ENCODE measurements at regions not wholly inside any gene's neighbourhood (a gene's known extent, or its start where the extent isn't known, plus 50 kb on each side); places are given as distances from the start of the nearest gene placed in this dataset.

- TF ChIP-seq POLR2AphosphoS5 (IDR thresholded peaks at IDR 0.05) (no peak), EP300 (IDR thresholded peaks at IDR 0.05) (no peak), CTCF (IDR thresholded peaks at IDR 0.05) (no peak)
- no peak for DNase-seq
- no peaks in the 10 kb centered on the region for H3K9me3 ChIP-seq
- 30 to 31% methylated on average over 2 of the region's 2 CpGs for WGBS, 2 donors
- no peak for ATAC-seq (ENCODE audit: low FRiP score in 2 of 2)
- H3K36me3 ChIP-seq: no peaks in the 10 kb centered on the region
- no peak overlapping the region for H3K4me3 ChIP-seq
- no peaks in the 10 kb centered on the region for H3K4me1 ChIP-seq
- no peaks in the 10 kb centered on the region for H3K27me3 ChIP-seq
- H3K27ac ChIP-seq: no peak overlapping the region
These were observed 50.7 kb upstream of the KLF7 start for GRCh38 chr2:207216457-207216856.

- H3K4me1 ChIP-seq: no peaks in the 10 kb centered on the region
- no peaks in the 10 kb centered on the region for H3K36me3 ChIP-seq
- TF ChIP-seq POLR2A (IDR thresholded peaks at IDR 0.05) (no peak), POLR2AphosphoS5 (IDR thresholded peaks at IDR 0.05) (no peak), CTCF (IDR thresholded peaks at IDR 0.05) (no peak), EP300 (IDR thresholded peaks at IDR 0.05) (no peak)
- H3K4me3 ChIP-seq: no peak overlapping the region
- H3K27me3 ChIP-seq: no peaks in the 10 kb centered on the region
- 76 to 90% methylated on average over 2 of the region's 2 CpGs for WGBS, 2 donors
- no peak overlapping the region for H3K27ac ChIP-seq
- no peaks in the 10 kb centered on the region for H3K9me3 ChIP-seq
- DNase-seq (no peak), ATAC-seq (ENCODE audit: low FRiP score in 2 of 2) (no peak)
These were observed 51.7 kb upstream of the KLF7 start for GRCh38 chr2:207217442-207217841.

GRCh38 chr2:207219081-207219630 is 53.4 kb upstream of the KLF7 start:
- TF ChIP-seq POLR2A (IDR thresholded peaks at IDR 0.05) (no peak), POLR2AphosphoS5 (IDR thresholded peaks at IDR 0.05) (no peak), CTCF (IDR thresholded peaks at IDR 0.05) (no peak), EP300 (IDR thresholded peaks at IDR 0.05) (no peak)
- no peak overlapping the region for H3K27ac ChIP-seq
- DNase-seq (no peak), ATAC-seq (ENCODE audit: low FRiP score in 2 of 2) (no peak)
- H3K27me3 ChIP-seq: no peaks in the 10 kb centered on the region
- WGBS, 2 donors: 72 to 77% methylated on average over 4 of the region's 4 CpGs
- peaks cover 0 to under 1% (median 0%) of the 10 kb centered on the region in 4 donors for H3K4me1 ChIP-seq
- H3K9me3 ChIP-seq: no peaks in the 10 kb centered on the region
- no peak overlapping the region for H3K4me3 ChIP-seq
- H3K36me3 ChIP-seq: no peaks in the 10 kb centered on the region

GRCh38 chr2:207219676-207220501 is 54.1 kb upstream of the KLF7 start:
- no peak for DNase-seq
- no peaks in the 10 kb centered on the region for H3K27me3 ChIP-seq
- no peak overlapping the region for H3K27ac ChIP-seq
- 81 to 82% methylated on average over 10 of the region's 10 CpGs for WGBS, 2 donors
- ATAC-seq (ENCODE audit: low FRiP score in 2 of 2): no peak
- H3K4me3 ChIP-seq: no peak overlapping the region
- no peaks in the 10 kb centered on the region for H3K9me3 ChIP-seq
- peaks cover 2 to 8% (median 5%) of the 10 kb centered on the region in 4 donors for H3K4me1 ChIP-seq
- H3K36me3 ChIP-seq: no peaks in the 10 kb centered on the region
- TF ChIP-seq EP300 (IDR thresholded peaks at IDR 0.05): no peak
- TF ChIP-seq CTCF (IDR thresholded peaks at IDR 0.05): no peak
- TF ChIP-seq POLR2A (IDR thresholded peaks at IDR 0.05): no peak
- TF ChIP-seq POLR2AphosphoS5 (IDR thresholded peaks at IDR 0.05): no peak

Data from upper lobe of left lung (tissue), 6 donors.